Stromal cell of bone marrow (primary cell): ENCODE measurements at regions not wholly inside any gene's neighbourhood (a gene's known extent, or its start where the extent isn't known, plus 50 kb on each side); places are given as distances from the start of the nearest gene placed in this dataset.

Source experiments
- DNase-seq: peaks from one replicate; pipeline ENCODE4 v3.0.0-alpha.2; 2012; ENCODE audit warnings: low read depth

DNA sequence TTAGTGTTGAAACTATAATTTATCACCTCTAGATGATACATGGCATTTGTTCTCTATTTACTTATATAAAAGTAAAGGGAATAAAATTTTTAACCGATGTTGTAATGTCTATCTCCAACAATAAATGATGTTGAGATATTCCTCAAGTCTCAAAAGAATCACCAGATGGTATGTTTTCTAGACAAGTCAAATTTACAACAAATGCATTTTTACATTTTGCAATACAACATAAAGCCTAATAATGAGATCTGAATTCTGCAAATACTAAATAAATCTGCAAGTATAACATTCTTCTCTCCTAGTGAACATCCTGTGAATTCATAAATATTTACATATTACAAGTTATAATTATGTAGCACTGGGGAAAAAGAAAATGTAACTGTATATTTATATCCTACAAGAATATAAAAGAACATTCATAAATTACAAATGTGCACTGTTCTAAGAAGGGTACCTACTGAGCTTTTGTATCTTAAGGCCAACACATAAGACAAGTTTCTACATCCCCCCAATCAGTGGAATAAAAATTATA is 1504.4 kb upstream of the ZEB2 start:
- DNase-seq, result no peak

DNA sequence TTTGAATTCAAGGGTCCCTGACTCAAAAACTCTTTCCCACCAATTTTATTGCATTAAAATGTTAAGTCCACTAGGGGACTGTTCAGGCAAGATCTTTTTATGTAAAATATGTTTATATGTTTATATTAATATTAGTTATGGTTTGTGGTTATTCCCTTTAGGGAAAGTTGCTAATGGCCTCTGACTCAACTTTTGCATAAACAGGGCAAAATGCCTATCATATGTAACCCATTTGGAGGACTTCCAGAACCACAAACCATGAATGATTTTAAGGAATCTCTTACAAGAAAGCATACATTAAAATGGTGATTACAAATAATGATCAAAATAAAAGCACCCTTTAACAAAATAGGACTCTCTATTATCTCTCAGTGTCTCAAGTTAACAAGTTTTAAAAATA is 1484.5 kb upstream of the ZEB2 start:
- no peak for DNase-seq

DNA sequence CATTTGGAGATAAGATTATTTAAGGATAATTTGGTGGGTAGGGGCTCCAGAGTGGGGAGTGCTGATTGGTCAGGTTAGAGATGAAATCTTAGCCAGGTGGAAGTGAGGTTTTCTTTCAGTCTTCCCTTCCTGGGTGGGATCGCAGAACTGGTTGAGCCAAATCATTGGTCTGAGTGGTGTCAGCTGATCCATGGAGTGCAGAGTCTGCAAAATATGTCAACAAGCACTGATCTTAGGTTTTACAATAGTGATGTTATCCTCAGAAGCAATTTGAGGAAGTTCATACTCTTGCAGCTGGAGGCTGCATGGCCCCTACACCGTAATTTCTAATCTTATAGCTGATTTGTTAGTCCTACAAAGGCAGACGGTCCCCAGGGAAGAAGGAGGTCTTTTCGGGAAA is 1483.4 kb upstream of the ZEB2 start:
- DNase-seq, result no peak

DNA sequence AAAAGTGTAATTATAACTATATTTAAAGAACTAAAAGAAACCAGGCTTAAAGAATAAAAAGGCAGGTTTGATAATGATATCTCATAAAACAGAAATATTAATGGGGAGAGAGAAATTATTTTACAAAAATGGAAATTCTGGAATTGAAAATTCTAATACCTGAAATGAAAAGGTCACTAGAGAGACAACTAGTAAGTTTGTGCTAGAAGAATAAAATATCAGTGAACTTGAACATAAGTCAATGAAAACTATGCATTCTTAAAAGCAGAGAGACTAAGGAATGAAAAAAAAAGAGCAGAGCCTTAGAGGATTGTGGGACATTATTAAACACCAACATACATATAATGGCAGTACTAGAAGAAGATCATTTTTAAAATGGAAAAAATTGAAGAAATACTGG is 1475.0 kb upstream of the ZEB2 start:
- DNase-seq, result no peak

DNA sequence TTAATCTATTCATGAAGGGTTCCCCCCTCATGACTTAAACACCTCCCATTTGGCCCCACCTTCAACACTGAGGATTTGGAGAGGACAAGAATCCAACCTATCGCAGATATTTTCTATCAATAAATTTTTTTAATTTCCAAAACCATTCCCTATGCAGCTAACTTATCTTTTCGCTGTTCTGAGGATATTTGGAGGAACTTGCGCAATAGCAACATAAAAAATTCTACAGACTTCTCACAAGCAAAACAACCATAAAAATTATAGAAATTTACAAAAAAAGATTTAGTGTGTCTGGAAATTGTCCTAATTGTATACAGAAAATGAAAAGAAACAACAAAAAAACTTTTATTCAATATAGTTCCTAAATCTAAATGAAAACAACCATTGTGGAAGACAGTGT is 1472.7 kb upstream of the ZEB2 start:
- no peak for DNase-seq

DNA sequence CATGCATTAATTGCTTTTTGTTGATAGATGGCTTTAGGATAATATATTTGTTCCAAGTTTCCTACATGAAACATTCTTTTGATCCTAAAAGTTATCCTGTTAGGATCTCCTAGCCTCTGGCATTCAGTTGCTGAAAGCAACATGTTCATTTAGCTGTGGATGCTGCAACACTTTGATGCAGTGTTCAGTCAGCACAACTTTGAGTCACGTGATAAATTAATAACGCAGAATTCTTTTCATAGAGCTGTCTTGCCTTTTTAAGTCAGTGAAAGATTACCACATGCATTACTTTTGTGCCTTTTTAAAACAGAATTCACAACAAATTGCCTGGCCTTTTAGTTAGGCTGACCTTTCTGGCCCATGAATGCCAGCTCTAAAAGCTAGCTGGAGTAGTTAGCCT is 1467.9 kb upstream of the ZEB2 start:
- DNase-seq, result no peak

DNA sequence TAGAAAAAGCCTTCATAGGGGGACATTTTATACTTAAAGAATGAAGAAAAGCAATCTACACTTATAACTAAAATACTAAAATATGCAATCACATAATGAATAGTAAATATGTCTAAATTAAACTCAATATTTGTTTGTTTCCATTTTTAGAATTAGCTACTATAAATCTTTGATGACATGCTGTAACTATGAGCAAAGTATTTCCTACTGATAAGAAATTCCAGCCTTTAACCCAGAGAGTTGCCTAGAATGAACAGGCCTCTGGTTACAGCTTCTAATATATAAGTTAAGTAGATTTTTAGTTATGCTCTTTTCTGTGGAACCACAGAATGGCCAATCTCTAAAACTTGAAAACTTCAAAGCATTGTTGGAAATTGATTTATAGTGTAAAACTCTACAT is 1465.6 kb upstream of the ZEB2 start:
- no peak for DNase-seq

DNA sequence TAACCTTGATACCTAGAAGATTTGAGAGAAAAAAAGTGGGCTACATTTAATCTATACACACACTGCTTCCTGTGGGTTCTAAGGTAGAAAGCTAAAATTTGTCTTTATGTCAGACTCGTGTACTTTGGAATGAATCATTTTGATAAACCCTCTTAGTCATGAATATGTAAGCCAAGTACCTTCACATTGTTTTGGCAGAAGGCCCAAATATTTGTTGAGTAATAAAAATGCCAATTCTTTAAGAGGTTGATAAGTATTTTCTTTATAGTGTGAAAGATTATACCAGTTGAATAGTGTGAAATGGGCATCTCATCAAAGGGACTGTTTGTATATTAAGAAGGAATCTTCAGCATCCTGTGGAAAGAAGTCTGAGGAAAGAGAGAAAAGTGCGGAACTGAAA is 1464.7 kb upstream of the ZEB2 start:
- no peak for DNase-seq

DNA sequence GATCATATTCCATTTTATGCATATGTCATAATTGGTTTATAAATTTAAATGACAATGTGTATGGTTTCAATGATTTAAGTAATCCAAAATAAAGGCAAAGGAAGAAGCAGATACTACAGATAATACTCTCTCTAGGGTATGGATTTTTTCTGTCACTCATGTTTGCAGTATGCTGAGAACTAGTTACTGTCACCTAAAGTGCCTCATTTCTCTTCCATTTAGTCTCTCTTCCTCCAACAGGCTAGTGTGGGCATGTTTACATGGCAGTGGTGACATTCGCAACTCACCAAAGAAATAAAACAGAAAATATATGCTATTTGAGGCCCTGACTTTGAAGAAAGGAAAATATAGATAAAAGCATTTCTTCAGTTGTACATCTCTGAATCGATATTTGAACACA is 1460.4 kb upstream of the ZEB2 start:
- DNase-seq, result no peak

DNA sequence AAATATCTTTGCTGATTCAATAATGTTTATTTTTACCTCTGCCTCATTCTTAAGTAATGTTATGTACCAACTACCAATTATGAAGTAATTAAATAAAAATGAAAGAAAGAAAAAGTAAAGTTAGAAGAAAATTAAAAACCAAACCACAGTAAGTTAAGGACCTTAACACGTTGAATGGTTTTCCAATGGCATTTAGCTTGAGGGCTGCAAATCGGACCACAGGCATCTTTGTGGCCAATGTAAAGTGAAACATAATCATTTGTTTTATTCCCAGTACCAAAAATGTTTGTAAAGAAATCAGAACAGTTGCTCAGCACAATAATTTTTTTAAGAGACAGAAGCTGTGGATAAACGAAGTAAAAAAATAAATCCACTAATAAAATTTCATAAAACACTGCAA is 1455.5 kb upstream of the ZEB2 start:
- DNase-seq, result no peak

DNA sequence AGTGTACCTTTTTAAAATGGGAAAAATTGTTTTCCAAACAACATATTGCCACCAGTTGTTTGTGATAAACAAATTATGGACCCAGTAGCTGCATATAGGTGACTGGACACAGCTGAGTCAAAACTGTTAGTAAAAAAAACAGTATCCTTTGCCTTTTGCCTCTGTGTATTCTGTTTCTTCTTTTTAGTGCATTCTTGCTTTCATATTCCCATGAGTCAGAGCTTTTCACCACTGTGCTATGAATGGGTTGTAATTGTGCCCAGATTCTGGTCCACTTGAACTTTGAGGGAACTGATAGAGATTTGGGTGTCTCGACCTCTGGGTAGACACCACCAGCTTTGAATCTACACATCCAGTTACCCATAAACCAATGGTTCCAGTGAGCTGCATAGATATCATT is 1441.9 kb upstream of the ZEB2 start:
- peak; percentile 22 for DNase-seq

DNA sequence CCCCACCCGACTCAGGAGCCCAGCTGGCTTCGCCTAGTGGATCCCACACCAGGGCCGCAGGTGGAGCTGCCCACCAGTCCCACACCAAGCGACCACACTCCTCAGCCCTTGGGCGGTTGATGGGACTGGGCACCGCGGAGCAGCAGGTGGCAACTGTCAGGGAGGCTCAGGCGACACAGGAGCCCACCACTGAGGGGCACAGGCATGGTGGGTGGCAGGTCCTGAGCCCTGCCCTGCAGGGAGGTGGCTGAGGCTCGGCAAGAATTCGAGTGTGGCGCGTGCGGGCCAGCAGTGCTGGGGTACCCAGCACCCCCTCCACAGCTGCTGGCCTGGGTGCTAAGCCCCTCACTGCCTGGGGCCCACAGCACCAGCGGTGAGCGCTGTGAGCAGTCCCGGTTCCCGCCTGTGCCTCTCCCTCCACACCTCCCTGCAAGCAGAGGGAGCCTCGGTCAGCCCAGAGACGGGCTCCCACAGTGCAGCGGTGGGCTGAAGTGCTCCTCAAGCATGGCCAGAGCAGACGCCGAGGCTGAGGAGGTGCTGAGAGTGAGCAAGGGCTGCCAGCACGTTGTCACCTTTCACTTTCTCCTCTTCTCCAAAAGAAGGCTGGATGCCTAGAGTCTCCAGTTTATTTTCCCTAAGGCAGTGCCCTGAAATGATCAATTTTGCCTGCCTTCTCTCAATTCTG is 1440.7 kb upstream of the ZEB2 start:
- no peak for DNase-seq

DNA sequence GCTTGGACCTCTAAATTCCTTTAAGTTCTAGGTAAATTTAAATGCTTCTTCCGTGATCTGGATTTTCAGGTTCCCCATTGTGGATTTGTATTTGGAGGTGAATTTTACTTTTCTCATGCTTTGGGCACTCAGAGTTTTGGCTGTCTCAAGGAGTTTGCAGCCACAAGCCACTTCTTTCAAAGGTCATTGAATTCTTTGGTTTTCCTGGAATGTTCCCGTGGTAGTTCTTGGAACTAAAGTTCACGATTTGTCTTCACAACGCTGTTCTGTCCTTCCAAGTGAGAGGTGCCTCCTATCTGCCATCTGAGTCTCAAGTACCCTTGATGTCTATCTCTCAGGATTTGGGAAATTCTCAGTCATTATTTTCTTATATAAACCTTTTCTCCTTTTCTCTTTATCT is 1438.7 kb upstream of the ZEB2 start:
- DNase-seq, result no peak

DNA sequence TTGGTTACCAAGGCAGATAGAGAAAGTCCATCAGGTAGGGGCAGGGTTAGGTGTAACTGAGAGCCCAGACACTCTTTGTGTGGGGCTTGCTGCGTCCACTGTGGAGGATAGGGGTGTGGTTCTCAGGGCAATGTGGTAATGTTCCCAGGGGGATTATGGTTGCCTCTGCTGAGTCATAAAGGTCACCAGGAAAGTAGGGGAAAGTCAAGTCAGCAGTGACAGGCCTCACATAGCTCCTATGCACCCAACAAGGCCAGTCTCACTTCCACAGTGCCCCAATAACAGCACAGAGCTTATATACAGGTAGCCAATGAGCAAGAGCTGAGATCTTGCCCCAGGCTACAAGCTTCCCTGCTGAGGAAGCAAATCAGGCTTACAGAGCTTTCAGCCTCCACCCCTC is 1438.0 kb upstream of the ZEB2 start:
- no peak for DNase-seq

DNA sequence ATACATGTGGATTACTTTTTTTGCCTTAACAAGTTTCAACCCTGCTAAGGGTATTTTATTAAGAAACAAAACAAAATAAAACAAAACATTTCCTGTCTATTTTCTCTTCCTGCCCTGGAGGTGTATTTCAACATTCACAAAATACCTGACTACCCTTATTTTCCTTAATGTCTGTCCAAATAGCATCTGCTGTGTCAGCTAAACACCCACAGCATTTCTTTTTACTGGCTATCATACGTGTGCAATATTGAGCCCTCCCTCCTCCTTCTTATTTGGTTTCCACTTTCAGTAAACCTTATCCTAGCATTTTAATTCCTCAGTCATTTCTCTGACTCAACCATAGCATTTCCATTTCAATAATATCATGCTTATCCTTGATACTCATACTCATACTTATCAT is 1420.0 kb upstream of the ZEB2 start:
- DNase-seq, result no peak

DNA sequence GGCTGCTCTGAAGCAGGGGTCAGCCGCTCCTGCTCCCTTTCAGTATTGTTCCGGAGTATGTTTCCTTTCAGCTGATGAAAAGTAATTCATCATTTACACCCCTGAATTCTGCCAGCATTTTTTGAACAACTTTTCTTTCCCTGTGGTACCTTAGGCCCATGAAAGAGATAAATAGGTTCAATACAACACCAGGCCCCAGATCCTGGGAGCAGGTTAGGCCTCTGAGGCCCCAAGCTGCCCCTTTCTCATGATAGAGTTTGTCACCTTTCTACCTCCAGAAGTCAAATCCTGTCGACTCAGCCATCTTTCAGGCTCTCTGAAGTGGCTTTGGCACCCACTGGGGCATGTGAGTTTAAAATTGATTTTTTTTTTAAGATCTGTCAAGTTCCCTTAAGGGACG is 1415.1 kb upstream of the ZEB2 start:
- no peak for DNase-seq

DNA sequence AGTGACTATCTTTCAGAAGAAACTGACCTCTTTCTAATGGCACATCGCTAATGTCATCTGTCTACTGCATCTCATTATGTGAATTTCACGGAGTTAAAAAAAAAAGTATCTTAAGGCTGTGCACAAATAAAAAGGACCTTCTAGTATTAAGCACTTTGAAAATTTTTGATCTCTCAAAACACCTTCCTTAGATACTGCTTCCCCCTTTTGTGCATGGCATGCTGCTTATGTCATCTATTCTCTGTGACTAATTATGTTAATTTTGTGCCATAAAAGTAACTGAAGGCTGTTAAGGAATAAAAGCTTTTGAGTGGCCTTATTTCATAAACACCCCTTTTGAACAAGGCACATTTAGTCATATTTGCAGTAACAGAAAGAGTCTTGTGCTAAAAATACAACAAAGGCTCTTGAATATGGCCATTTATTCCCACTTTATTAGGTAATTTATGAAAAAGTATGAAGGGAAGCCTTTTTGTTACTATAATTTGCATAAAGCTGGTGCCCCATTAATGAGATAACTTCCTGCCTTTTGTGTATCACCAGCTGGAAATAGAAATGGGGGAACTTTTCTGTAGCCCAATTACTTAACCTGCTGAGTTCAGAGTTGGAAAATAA is 1412.0 kb upstream of the ZEB2 start:
- DNase-seq, result no peak

DNA sequence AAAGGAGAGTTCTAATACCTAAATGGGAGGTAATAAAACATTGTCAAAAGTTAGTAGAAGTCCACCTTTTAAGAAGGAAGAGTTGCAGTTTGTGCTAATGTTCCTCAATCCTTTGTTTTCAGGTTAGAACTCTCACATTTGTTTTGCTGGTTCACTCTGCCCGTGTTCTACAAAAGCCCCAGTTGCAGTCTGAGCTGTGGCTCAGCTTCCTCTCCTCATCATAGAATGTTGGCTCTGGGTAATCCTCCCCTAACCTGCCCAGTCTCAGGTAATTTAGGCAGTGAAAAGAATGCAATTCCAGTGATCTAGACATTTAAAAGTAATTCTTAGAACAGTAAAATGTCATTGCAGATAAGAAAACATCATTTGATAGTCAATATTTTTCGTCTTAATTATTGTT is 1410.4 kb upstream of the ZEB2 start:
- no peak for DNase-seq

DNA sequence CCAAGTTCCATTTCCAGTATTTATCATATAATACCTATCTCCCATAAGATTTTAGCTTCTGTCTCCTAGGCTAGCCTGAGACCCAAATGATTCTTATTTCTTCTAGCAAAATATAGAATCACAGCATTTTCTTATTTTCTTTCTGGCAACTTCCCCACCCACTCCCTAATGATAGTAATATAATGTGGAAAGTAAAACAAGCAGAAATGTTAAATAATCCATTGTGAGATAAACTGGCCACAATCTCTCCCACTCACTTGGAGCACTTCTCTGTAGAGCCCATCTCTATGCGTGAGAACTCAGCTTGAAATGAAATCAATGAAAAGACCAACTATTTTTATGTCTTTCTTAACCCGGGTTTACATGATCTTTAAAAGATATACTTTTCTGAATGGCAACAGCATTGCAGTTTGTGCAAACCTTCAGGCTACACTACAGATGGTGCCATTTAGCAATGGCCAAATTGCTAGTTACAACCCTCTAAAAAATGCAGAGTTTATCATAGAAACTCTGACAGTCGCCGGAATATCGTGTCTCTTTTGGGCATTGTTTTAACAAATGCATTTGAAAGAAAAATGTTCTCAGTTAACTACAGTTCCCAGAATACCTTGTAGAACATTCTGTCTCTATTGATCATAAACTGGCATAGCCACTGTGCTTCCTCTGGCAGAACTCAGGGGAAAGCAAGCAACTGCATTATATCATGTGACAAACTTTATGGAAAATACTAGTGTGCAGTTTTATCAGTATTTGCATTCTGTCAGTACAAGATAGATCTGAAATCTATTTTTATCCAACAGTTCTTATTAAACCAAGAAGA is 1407.4 kb upstream of the ZEB2 start:
- no peak for DNase-seq

DNA sequence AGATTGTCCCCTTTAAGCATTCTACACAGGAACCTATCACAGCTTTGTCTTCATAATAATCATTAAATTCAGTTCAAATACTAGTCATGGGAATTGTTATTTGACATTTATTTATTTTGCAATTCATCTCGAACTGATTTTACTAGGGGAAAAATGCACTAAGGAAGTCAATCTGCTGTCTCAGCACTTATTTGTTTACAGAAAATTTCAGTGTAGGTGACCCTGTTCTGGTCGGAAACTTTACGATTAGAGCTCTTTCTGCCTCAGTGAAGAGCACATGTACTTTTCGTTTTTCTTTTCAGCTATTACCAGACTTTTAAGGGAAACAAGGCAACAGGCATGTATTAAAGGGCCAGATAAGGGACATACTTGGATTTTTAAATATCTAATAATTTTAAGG is 1405.7 kb upstream of the ZEB2 start:
- no peak for DNase-seq

DNA sequence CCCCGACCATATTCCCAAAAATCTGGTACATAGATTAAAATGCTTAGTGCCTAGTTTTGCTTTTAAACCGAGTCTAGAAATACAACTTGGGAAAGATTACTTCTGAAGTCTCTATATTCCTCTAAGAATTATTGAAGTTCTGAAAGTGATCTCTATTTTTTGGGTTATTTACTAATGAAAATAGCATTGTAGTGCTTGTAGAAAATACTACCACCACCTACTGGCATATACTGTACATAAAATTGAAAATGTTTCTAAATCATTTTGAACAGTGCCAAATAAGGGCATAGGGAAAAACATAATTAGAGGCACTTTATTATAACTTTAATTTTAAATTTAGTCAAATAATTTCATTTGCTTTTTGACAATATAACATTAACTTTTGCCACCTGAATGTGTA is 1399.6 kb upstream of the ZEB2 start:
- no peak for DNase-seq

DNA sequence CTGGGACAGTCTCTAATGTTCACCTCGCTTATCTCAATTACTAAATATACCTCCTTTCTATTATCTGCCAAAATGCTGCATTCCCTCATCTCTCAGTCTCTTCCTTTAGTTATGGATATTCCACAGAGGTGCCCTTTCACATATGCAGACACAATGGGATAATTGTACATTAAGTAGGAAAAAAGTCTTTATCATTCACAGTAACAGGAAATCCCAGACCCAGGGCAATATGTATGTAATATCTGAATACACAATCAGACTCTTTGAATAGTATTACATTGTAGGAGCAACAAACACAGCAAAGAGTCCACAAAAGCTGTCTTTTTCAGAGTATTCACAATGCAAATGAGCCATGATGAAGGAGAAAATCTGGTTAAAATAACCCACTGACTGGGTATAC is 1399.0 kb upstream of the ZEB2 start:
- DNase-seq, result no peak

DNA sequence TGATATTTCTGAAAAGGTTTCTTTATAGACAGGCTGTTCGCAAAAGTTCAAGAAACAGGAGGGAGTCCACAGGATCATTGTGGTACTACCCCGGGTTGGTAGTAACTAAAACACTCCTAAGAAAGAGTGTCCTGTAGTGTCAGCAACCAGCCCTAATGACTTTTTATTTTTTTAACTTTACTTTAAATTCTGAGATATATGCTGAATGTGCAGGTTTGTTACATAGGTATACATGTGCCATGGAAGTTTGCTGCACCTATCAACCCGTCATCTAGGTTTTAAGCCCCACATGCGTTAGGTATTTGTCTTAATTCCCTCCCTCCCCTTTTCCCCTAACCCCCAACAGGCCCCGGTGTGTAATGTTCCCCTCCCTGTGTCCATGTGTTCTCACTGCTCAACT is 1396.9 kb upstream of the ZEB2 start:
- no peak for DNase-seq
